H1 (cell line): ENCODE measurements at regions not wholly inside any gene's neighbourhood (a gene's known extent, or its start where the extent isn't known, plus 50 kb on each side); places are given as distances from the start of the nearest gene placed in this dataset.

ENCODE experiments used
- ATF2 ChIP-seq: IDR thresholded peaks from 2 replicates; pipeline ENCODE4 v1.6.1; 2012; ENCODE audit warnings: low read length, inconsistent platforms
- TF ChIP-seq, protein P1 (sequence below): fragments of 300-600 bp; sonication (generic); IDR thresholded peaks from 2 replicates; pipeline ENCODE4 v1.7.1; 2012; ENCODE audit warnings: low read length, moderate library complexity, mild to moderate bottlenecking, inconsistent platforms; ENCODE audit not compliant: insufficient replicate concordance

DNA sequence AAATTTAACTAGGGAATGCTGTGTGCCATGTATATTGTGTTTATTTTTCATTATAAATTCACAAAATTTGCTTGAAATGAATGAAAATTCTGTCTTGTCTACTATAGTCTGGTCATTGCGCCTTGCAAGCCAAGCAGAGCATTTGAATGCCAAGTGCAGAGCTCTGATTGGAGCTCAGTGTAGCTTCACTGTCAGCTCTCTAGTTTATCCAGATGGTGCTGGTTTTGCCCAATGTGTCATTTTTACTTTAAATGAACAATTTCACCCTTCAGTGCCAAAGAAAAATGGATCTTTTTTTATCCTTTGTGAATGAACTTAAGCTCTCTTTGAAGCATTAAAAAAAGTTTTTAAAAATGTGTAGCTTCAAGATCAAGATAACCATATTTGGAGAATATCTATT is 225.6 kb upstream of the CACNA2D1 start (continued):
- TF ChIP-seq, protein P1, sequence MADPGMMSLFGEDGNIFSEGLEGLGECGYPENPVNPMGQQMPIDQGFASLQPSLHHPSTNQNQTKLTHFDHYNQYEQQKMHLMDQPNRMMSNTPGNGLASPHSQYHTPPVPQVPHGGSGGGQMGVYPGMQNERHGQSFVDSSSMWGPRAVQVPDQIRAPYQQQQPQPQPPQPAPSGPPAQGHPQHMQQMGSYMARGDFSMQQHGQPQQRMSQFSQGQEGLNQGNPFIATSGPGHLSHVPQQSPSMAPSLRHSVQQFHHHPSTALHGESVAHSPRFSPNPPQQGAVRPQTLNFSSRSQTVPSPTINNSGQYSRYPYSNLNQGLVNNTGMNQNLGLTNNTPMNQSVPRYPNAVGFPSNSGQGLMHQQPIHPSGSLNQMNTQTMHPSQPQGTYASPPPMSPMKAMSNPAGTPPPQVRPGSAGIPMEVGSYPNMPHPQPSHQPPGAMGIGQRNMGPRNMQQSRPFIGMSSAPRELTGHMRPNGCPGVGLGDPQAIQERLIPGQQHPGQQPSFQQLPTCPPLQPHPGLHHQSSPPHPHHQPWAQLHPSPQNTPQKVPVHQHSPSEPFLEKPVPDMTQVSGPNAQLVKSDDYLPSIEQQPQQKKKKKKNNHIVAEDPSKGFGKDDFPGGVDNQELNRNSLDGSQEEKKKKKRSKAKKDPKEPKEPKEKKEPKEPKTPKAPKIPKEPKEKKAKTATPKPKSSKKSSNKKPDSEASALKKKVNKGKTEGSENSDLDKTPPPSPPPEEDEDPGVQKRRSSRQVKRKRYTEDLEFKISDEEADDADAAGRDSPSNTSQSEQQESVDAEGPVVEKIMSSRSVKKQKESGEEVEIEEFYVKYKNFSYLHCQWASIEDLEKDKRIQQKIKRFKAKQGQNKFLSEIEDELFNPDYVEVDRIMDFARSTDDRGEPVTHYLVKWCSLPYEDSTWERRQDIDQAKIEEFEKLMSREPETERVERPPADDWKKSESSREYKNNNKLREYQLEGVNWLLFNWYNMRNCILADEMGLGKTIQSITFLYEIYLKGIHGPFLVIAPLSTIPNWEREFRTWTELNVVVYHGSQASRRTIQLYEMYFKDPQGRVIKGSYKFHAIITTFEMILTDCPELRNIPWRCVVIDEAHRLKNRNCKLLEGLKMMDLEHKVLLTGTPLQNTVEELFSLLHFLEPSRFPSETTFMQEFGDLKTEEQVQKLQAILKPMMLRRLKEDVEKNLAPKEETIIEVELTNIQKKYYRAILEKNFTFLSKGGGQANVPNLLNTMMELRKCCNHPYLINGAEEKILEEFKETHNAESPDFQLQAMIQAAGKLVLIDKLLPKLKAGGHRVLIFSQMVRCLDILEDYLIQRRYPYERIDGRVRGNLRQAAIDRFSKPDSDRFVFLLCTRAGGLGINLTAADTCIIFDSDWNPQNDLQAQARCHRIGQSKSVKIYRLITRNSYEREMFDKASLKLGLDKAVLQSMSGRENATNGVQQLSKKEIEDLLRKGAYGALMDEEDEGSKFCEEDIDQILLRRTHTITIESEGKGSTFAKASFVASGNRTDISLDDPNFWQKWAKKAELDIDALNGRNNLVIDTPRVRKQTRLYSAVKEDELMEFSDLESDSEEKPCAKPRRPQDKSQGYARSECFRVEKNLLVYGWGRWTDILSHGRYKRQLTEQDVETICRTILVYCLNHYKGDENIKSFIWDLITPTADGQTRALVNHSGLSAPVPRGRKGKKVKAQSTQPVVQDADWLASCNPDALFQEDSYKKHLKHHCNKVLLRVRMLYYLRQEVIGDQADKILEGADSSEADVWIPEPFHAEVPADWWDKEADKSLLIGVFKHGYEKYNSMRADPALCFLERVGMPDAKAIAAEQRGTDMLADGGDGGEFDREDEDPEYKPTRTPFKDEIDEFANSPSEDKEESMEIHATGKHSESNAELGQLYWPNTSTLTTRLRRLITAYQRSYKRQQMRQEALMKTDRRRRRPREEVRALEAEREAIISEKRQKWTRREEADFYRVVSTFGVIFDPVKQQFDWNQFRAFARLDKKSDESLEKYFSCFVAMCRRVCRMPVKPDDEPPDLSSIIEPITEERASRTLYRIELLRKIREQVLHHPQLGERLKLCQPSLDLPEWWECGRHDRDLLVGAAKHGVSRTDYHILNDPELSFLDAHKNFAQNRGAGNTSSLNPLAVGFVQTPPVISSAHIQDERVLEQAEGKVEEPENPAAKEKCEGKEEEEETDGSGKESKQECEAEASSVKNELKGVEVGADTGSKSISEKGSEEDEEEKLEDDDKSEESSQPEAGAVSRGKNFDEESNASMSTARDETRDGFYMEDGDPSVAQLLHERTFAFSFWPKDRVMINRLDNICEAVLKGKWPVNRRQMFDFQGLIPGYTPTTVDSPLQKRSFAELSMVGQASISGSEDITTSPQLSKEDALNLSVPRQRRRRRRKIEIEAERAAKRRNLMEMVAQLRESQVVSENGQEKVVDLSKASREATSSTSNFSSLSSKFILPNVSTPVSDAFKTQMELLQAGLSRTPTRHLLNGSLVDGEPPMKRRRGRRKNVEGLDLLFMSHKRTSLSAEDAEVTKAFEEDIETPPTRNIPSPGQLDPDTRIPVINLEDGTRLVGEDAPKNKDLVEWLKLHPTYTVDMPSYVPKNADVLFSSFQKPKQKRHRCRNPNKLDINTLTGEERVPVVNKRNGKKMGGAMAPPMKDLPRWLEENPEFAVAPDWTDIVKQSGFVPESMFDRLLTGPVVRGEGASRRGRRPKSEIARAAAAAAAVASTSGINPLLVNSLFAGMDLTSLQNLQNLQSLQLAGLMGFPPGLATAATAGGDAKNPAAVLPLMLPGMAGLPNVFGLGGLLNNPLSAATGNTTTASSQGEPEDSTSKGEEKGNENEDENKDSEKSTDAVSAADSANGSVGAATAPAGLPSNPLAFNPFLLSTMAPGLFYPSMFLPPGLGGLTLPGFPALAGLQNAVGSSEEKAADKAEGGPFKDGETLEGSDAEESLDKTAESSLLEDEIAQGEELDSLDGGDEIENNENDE: no peak
- TF ChIP-seq ATF2: no peak
- TF ChIP-seq, all 59 proteins: peak for 0
